ENCODE measurements at regions not wholly inside any gene's neighbourhood (a gene's known extent, or its start where the extent isn't known, plus 50 kb on each side); places are given as distances from the start of the nearest gene placed in this dataset.

- DNase-seq: no peak
These were observed 609.9 kb upstream of the AGTR1 start for GRCh38 chr3:148087601-148088371.

GRCh38 chr3:148089171-148089570, 608.5 kb upstream of the AGTR1 start:
- DNase-seq: no peak

GRCh38 chr3:148090156-148090555, 607.5 kb upstream of the AGTR1 start:
- no peak for DNase-seq

GRCh38 chr3:148092624-148093347, 604.9 kb upstream of the AGTR1 start:
- no peak for DNase-seq

- DNase-seq: no peak
These were observed 604.0 kb upstream of the AGTR1 start for GRCh38 chr3:148093753-148094152.

GRCh38 chr3:148095962-148096361, 601.7 kb upstream of the AGTR1 start:
- DNase-seq: no peak

- no peak for DNase-seq
These were observed 597.2 kb upstream of the AGTR1 start for GRCh38 chr3:148100476-148100875.

- no peak for DNase-seq
These were observed 596.6 kb upstream of the AGTR1 start for GRCh38 chr3:148101061-148101460.

- no peak for DNase-seq
These were observed 595.5 kb upstream of the AGTR1 start for GRCh38 chr3:148102156-148102555.

GRCh38 chr3:148106062-148106461, 591.6 kb upstream of the AGTR1 start:
- DNase-seq: no peak

GRCh38 chr3:148126956-148127355, 570.7 kb upstream of the AGTR1 start:
- no peak for DNase-seq

GRCh38 chr3:148128136-148128535, 569.6 kb upstream of the AGTR1 start:
- DNase-seq: no peak

- DNase-seq: no peak
These were observed 565.6 kb upstream of the AGTR1 start for GRCh38 chr3:148131990-148132638.

- DNase-seq: no peak
These were observed 560.9 kb upstream of the AGTR1 start for GRCh38 chr3:148136816-148137215.

- DNase-seq: no peak
These were observed 551.5 kb upstream of the AGTR1 start for GRCh38 chr3:148146241-148146640.

- DNase-seq: peak; percentile 15
These were observed 550.5 kb upstream of the AGTR1 start for GRCh38 chr3:148146947-148147826.

- no peak for DNase-seq
These were observed 549.8 kb upstream of the AGTR1 start for GRCh38 chr3:148147903-148148302.

- no peak for DNase-seq
These were observed 548.1 kb upstream of the AGTR1 start for GRCh38 chr3:148149556-148149955.

- DNase-seq: no peak
These were observed 547.6 kb upstream of the AGTR1 start for GRCh38 chr3:148150141-148150540.

GRCh38 chr3:148158210-148158609, 539.5 kb upstream of the AGTR1 start:
- no peak for DNase-seq

- no peak for DNase-seq
These were observed 535.6 kb upstream of the AGTR1 start for GRCh38 chr3:148162132-148162531.

GRCh38 chr3:148168347-148168746, 529.4 kb upstream of the AGTR1 start:
- DNase-seq: no peak

Measured in tongue (tissue), 1 donor.